ENCODE measurements at regions not wholly inside any gene's neighbourhood (a gene's known extent, or its start where the extent isn't known, plus 50 kb on each side); places are given as distances from the start of the nearest gene placed in this dataset.

- H4K91ac ChIP-seq (ENCODE audit: low read depth, low read length) = no peak overlapping the region
- H3K4me1 ChIP-seq (ENCODE audit: control insufficient read depth in 1 of 2, insufficient read depth in 2 of 2, low read length in 2 of 2) = no peaks in the 10 kb centered on the region
- H4K12ac ChIP-seq (ENCODE audit: low read depth, low read length) = no peak overlapping the region
- no peak overlapping the region for H2BK12ac ChIP-seq (ENCODE audit: low read length)
- H3K27me3 ChIP-seq (ENCODE audit: insufficient read depth, low read length) = no peaks in the 10 kb centered on the region
- no peaks in the 10 kb centered on the region for H3K36me3 ChIP-seq (ENCODE audit: control insufficient read depth in 1 of 2, insufficient read depth in 2 of 2, low read length in 2 of 2)
- H3K27ac ChIP-seq (ENCODE audit: low read depth, low read length) = no peak overlapping the region
- H3K14ac ChIP-seq (ENCODE audit: low read length) = no peak overlapping the region
- H3K18ac ChIP-seq (ENCODE audit: low read length) = no peak overlapping the region
- no peak overlapping the region for H2BK5ac ChIP-seq (ENCODE audit: low read depth, low read length, poor library complexity)
- no peak overlapping the region for H3K4me2 ChIP-seq (ENCODE audit: low read length)
- H3K79me2 ChIP-seq (ENCODE audit: control insufficient read depth, insufficient read depth, low read length, poor library complexity) = no peaks in the 10 kb centered on the region
- WGBS (ENCODE audit: extremely low coverage, insufficient coverage, insufficient read length) = no CpG with 5 or more reads among the region's 6 CpGs
- H3K23ac ChIP-seq (ENCODE audit: low read length) = no peak overlapping the region
- no peak overlapping the region for H3K4me3 ChIP-seq (ENCODE audit: low read depth, low read length)
- no peak overlapping the region for H3K4ac ChIP-seq (ENCODE audit: low read depth, low read length)
- no peak overlapping the region for H2AFZ ChIP-seq (ENCODE audit: insufficient read depth, low read length, poor library complexity)
- H3K79me1 ChIP-seq (ENCODE audit: low read length) = no peaks in the 10 kb centered on the region
- DNase-seq = no peak
- no peak overlapping the region for H2AK5ac ChIP-seq (ENCODE audit: low read length)
- no peak overlapping the region for H4K8ac ChIP-seq (ENCODE audit: low read depth, low read length)
- no peaks in the 10 kb centered on the region for H3K9me3 ChIP-seq (ENCODE audit: insufficient read depth, low read depth, low read length)
- no peak overlapping the region for H2BK120ac ChIP-seq (ENCODE audit: insufficient read depth, low read length, poor library complexity)
- no peak overlapping the region for H3K9ac ChIP-seq (ENCODE audit: low read length)
Measured at GRCh38 chr20:7294816-7295360, 527.4 kb downstream of the BMP2 start.

GRCh38 chr20:7301807-7302206 is 534.3 kb downstream of the BMP2 start:
- no peaks in the 10 kb centered on the region for H3K27me3 ChIP-seq (ENCODE audit: insufficient read depth, low read length)
- H3K9me3 ChIP-seq (ENCODE audit: insufficient read depth, low read depth, low read length) = no peaks in the 10 kb centered on the region
- H3K4me3 ChIP-seq (ENCODE audit: low read depth, low read length) = no peak overlapping the region
- no peak overlapping the region for H2BK120ac ChIP-seq (ENCODE audit: insufficient read depth, low read length, poor library complexity)
- no peak overlapping the region for H3K14ac ChIP-seq (ENCODE audit: low read length)
- DNase-seq = no peak
- H3K36me3 ChIP-seq (ENCODE audit: control insufficient read depth in 1 of 2, insufficient read depth in 2 of 2, low read length in 2 of 2) = no peaks in the 10 kb centered on the region
- no peaks in the 10 kb centered on the region for H3K79me2 ChIP-seq (ENCODE audit: control insufficient read depth, insufficient read depth, low read length, poor library complexity)
- no peak overlapping the region for H3K4me2 ChIP-seq (ENCODE audit: low read length)
- H3K18ac ChIP-seq (ENCODE audit: low read length) = no peak overlapping the region
- no CpG with 5 or more reads among the region's 2 CpGs for WGBS (ENCODE audit: extremely low coverage, insufficient coverage, insufficient read length)
- no peak overlapping the region for H2BK5ac ChIP-seq (ENCODE audit: low read depth, low read length, poor library complexity)
- no peak overlapping the region for H3K9ac ChIP-seq (ENCODE audit: low read length)
- H2AK5ac ChIP-seq (ENCODE audit: low read length) = no peak overlapping the region
- no peaks in the 10 kb centered on the region for H3K4me1 ChIP-seq (ENCODE audit: control insufficient read depth in 1 of 2, insufficient read depth in 2 of 2, low read length in 2 of 2)
- H3K27ac ChIP-seq (ENCODE audit: low read depth, low read length) = no peak overlapping the region
- H4K8ac ChIP-seq (ENCODE audit: low read depth, low read length) = no peak overlapping the region
- H3K23ac ChIP-seq (ENCODE audit: low read length) = no peak overlapping the region
- no peaks in the 10 kb centered on the region for H3K79me1 ChIP-seq (ENCODE audit: low read length)
- H2BK12ac ChIP-seq (ENCODE audit: low read length) = no peak overlapping the region
- H3K4ac ChIP-seq (ENCODE audit: low read depth, low read length) = no peak overlapping the region
- no peak overlapping the region for H4K91ac ChIP-seq (ENCODE audit: low read depth, low read length)
- no peak overlapping the region for H2AFZ ChIP-seq (ENCODE audit: insufficient read depth, low read length, poor library complexity)
- no peak overlapping the region for H4K12ac ChIP-seq (ENCODE audit: low read depth, low read length)

GRCh38 chr20:7302250-7302649 is 534.8 kb downstream of the BMP2 start:
- no peak overlapping the region for H3K4ac ChIP-seq (ENCODE audit: low read depth, low read length)
- no peak overlapping the region for H3K27ac ChIP-seq (ENCODE audit: low read depth, low read length)
- WGBS (ENCODE audit: extremely low coverage, insufficient coverage, insufficient read length) = no CpG with 5 or more reads among the region's 2 CpGs
- no peaks in the 10 kb centered on the region for H3K27me3 ChIP-seq (ENCODE audit: insufficient read depth, low read length)
- H3K36me3 ChIP-seq (ENCODE audit: control insufficient read depth in 1 of 2, insufficient read depth in 2 of 2, low read length in 2 of 2) = no peaks in the 10 kb centered on the region
- no peak overlapping the region for H2AK5ac ChIP-seq (ENCODE audit: low read length)
- H3K4me3 ChIP-seq (ENCODE audit: low read depth, low read length) = no peak overlapping the region
- H2BK12ac ChIP-seq (ENCODE audit: low read length) = no peak overlapping the region
- H3K4me2 ChIP-seq (ENCODE audit: low read length) = no peak overlapping the region
- no peaks in the 10 kb centered on the region for H3K9me3 ChIP-seq (ENCODE audit: insufficient read depth, low read depth, low read length)
- H4K8ac ChIP-seq (ENCODE audit: low read depth, low read length) = no peak overlapping the region
- no peaks in the 10 kb centered on the region for H3K79me1 ChIP-seq (ENCODE audit: low read length)
- no peak overlapping the region for H2AFZ ChIP-seq (ENCODE audit: insufficient read depth, low read length, poor library complexity)
- no peaks in the 10 kb centered on the region for H3K4me1 ChIP-seq (ENCODE audit: control insufficient read depth in 1 of 2, insufficient read depth in 2 of 2, low read length in 2 of 2)
- no peak overlapping the region for H2BK120ac ChIP-seq (ENCODE audit: insufficient read depth, low read length, poor library complexity)
- no peaks in the 10 kb centered on the region for H3K79me2 ChIP-seq (ENCODE audit: control insufficient read depth, insufficient read depth, low read length, poor library complexity)
- no peak overlapping the region for H2BK5ac ChIP-seq (ENCODE audit: low read depth, low read length, poor library complexity)
- no peak overlapping the region for H3K23ac ChIP-seq (ENCODE audit: low read length)
- no peak for DNase-seq
- H3K14ac ChIP-seq (ENCODE audit: low read length) = no peak overlapping the region
- no peak overlapping the region for H4K91ac ChIP-seq (ENCODE audit: low read depth, low read length)
- no peak overlapping the region for H3K18ac ChIP-seq (ENCODE audit: low read length)
- H3K9ac ChIP-seq (ENCODE audit: low read length) = no peak overlapping the region
- H4K12ac ChIP-seq (ENCODE audit: low read depth, low read length) = no peak overlapping the region

GRCh38 chr20:7305976-7306375 is 538.5 kb downstream of the BMP2 start:
- H2AK5ac ChIP-seq (ENCODE audit: low read length) = no peak overlapping the region
- H3K79me1 ChIP-seq (ENCODE audit: low read length) = no peaks in the 10 kb centered on the region
- H4K8ac ChIP-seq (ENCODE audit: low read depth, low read length) = no peak overlapping the region
- WGBS (ENCODE audit: extremely low coverage, insufficient coverage, insufficient read length) = no CpG with 5 or more reads among the region's 4 CpGs
- no peak overlapping the region for H3K4me3 ChIP-seq (ENCODE audit: low read depth, low read length)
- H3K9ac ChIP-seq (ENCODE audit: low read length) = no peak overlapping the region
- H3K9me3 ChIP-seq (ENCODE audit: insufficient read depth, low read depth, low read length) = no peaks in the 10 kb centered on the region
- H2BK5ac ChIP-seq (ENCODE audit: low read depth, low read length, poor library complexity) = no peak overlapping the region
- no peak overlapping the region for H3K4me2 ChIP-seq (ENCODE audit: low read length)
- no peak overlapping the region for H2BK120ac ChIP-seq (ENCODE audit: insufficient read depth, low read length, poor library complexity)
- no peak overlapping the region for H2AFZ ChIP-seq (ENCODE audit: insufficient read depth, low read length, poor library complexity)
- no peak overlapping the region for H3K14ac ChIP-seq (ENCODE audit: low read length)
- no peaks in the 10 kb centered on the region for H3K4me1 ChIP-seq (ENCODE audit: control insufficient read depth in 1 of 2, insufficient read depth in 2 of 2, low read length in 2 of 2)
- DNase-seq = no peak
- H3K27me3 ChIP-seq (ENCODE audit: insufficient read depth, low read length) = no peaks in the 10 kb centered on the region
- H3K4ac ChIP-seq (ENCODE audit: low read depth, low read length) = no peak overlapping the region
- H2BK12ac ChIP-seq (ENCODE audit: low read length) = no peak overlapping the region
- H3K36me3 ChIP-seq (ENCODE audit: control insufficient read depth in 1 of 2, insufficient read depth in 2 of 2, low read length in 2 of 2) = no peaks in the 10 kb centered on the region
- no peak overlapping the region for H3K23ac ChIP-seq (ENCODE audit: low read length)
- no peak overlapping the region for H4K91ac ChIP-seq (ENCODE audit: low read depth, low read length)
- no peak overlapping the region for H4K12ac ChIP-seq (ENCODE audit: low read depth, low read length)
- H3K79me2 ChIP-seq (ENCODE audit: control insufficient read depth, insufficient read depth, low read length, poor library complexity) = no peaks in the 10 kb centered on the region
- H3K18ac ChIP-seq (ENCODE audit: low read length) = no peak overlapping the region
- H3K27ac ChIP-seq (ENCODE audit: low read depth, low read length) = no peak overlapping the region

All from trophoblast cell (in vitro differentiated cells and primary cell).